ENCODE measurements at regions not wholly inside any gene's neighbourhood (a gene's known extent, or its start where the extent isn't known, plus 50 kb on each side); places are given as distances from the start of the nearest gene placed in this dataset.

- no peaks in the 10 kb centered on the region for H3K36me3 ChIP-seq (ENCODE audit: insufficient read depth, low read length)
- peaks cover 4% of the 10 kb centered on the region for H3K27me3 ChIP-seq (ENCODE audit: control insufficient read depth, insufficient read depth, low read length)
- no peaks in the 10 kb centered on the region for H3K9me3 ChIP-seq (replicated peaks; ENCODE audit: low read length)
- H3K4me1 ChIP-seq (ENCODE audit: control insufficient read depth, insufficient read depth, low read length) = no peaks in the 10 kb centered on the region
- H3K4me3 ChIP-seq (ENCODE audit: low read length) = no peak overlapping the region
- H3K9ac ChIP-seq (ENCODE audit: low read depth, low read length) = no peak overlapping the region
- H3K4me2 ChIP-seq (ENCODE audit: low read length) = no peak overlapping the region
Observed at GRCh38 chr1:193579323-193579722, 392.9 kb upstream of the B3GALT2 start.

GRCh38 chr1:193574913-193575312 lies 388.5 kb upstream of the B3GALT2 start:
- H3K27me3 ChIP-seq (ENCODE audit: control insufficient read depth, insufficient read depth, low read length) = peaks cover 4% of the 10 kb centered on the region
- H3K4me1 ChIP-seq (ENCODE audit: control insufficient read depth, insufficient read depth, low read length) = no peaks in the 10 kb centered on the region
- H3K9me3 ChIP-seq (replicated peaks; ENCODE audit: low read length) = no peaks in the 10 kb centered on the region
- H3K9ac ChIP-seq (ENCODE audit: low read depth, low read length) = no peak overlapping the region
- no peak overlapping the region for H3K4me2 ChIP-seq (ENCODE audit: low read length)
- no peaks in the 10 kb centered on the region for H3K36me3 ChIP-seq (ENCODE audit: insufficient read depth, low read length)
- H3K4me3 ChIP-seq (ENCODE audit: low read length) = no peak overlapping the region

GRCh38 chr1:193569983-193570269 lies 383.5 kb upstream of the B3GALT2 start:
- Histone ChIP-seq H3K27me3 (ENCODE audit: control insufficient read depth, insufficient read depth, low read length) (no peaks in the 10 kb centered on the region), H3K4me2 (ENCODE audit: low read length) (no peak overlapping the region), H3K4me1 (ENCODE audit: control insufficient read depth, insufficient read depth, low read length) (no peaks in the 10 kb centered on the region), H3K36me3 (ENCODE audit: insufficient read depth, low read length) (no peaks in the 10 kb centered on the region), H3K9me3 (replicated peaks; ENCODE audit: low read length) (no peaks in the 10 kb centered on the region), H3K9ac (ENCODE audit: low read depth, low read length) (no peak overlapping the region), H3K4me3 (ENCODE audit: low read length) (no peak overlapping the region)

GRCh38 chr1:193569096-193569982 lies 382.9 kb upstream of the B3GALT2 start:
- Histone ChIP-seq H3K9me3 (replicated peaks; ENCODE audit: low read length) (no peaks in the 10 kb centered on the region), H3K4me3 (ENCODE audit: low read length) (no peak overlapping the region), H3K9ac (ENCODE audit: low read depth, low read length) (no peak overlapping the region), H3K36me3 (ENCODE audit: insufficient read depth, low read length) (no peaks in the 10 kb centered on the region), H3K4me2 (ENCODE audit: low read length) (no peak overlapping the region), H3K27me3 (ENCODE audit: control insufficient read depth, insufficient read depth, low read length) (no peaks in the 10 kb centered on the region), H3K4me1 (ENCODE audit: control insufficient read depth, insufficient read depth, low read length) (no peaks in the 10 kb centered on the region)

- H3K4me1 ChIP-seq (ENCODE audit: control insufficient read depth, insufficient read depth, low read length) = no peaks in the 10 kb centered on the region
- H3K36me3 ChIP-seq (ENCODE audit: insufficient read depth, low read length) = no peaks in the 10 kb centered on the region
- H3K4me2 ChIP-seq (ENCODE audit: low read length) = no peak overlapping the region
- no peaks in the 10 kb centered on the region for H3K9me3 ChIP-seq (replicated peaks; ENCODE audit: low read length)
- H3K9ac ChIP-seq (ENCODE audit: low read depth, low read length) = no peak overlapping the region
- no peak overlapping the region for H3K4me3 ChIP-seq (ENCODE audit: low read length)
- H3K27me3 ChIP-seq (ENCODE audit: control insufficient read depth, insufficient read depth, low read length) = no peaks in the 10 kb centered on the region
Observed at GRCh38 chr1:193568512-193568911, 382.1 kb upstream of the B3GALT2 start.

DNA sequence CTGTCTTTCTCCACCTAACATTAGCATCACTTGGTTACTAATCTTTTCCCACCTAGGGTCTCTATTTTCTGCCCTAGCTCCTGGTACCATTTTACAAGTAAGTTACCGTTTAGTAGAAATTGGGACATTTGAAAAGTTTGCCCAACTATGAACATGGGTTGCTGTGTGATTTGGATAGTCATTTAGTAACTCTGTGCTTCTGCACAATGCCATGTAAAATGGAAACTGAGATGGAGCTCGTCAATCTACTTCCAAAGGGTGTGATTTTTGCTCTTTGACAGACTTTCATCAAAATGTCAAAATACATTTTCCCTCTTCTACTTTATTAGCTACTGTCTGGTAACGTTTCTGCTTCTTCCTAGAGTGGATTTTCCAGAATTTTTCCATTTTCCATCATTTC lies 381.5 kb upstream of the B3GALT2 start:
- Histone ChIP-seq H3K4me2 (ENCODE audit: low read length) (no peak overlapping the region), H3K9me3 (replicated peaks; ENCODE audit: low read length) (no peaks in the 10 kb centered on the region), H3K36me3 (ENCODE audit: insufficient read depth, low read length) (no peaks in the 10 kb centered on the region), H3K4me3 (ENCODE audit: low read length) (no peak overlapping the region), H3K4me1 (ENCODE audit: control insufficient read depth, insufficient read depth, low read length) (no peaks in the 10 kb centered on the region), H3K9ac (ENCODE audit: low read depth, low read length) (no peak overlapping the region), H3K27me3 (ENCODE audit: control insufficient read depth, insufficient read depth, low read length) (no peaks in the 10 kb centered on the region)

- Histone ChIP-seq H3K27me3 (ENCODE audit: control insufficient read depth, insufficient read depth, low read length) (no peaks in the 10 kb centered on the region), H3K9me3 (replicated peaks; ENCODE audit: low read length) (no peaks in the 10 kb centered on the region), H3K4me1 (ENCODE audit: control insufficient read depth, insufficient read depth, low read length) (no peaks in the 10 kb centered on the region), H3K36me3 (ENCODE audit: insufficient read depth, low read length) (no peaks in the 10 kb centered on the region), H3K9ac (ENCODE audit: low read depth, low read length) (no peak overlapping the region), H3K4me3 (ENCODE audit: low read length) (no peak overlapping the region), H3K4me2 (ENCODE audit: low read length) (no peak overlapping the region)
Observed at GRCh38 chr1:193566735-193567134, 380.3 kb upstream of the B3GALT2 start.

DNA sequence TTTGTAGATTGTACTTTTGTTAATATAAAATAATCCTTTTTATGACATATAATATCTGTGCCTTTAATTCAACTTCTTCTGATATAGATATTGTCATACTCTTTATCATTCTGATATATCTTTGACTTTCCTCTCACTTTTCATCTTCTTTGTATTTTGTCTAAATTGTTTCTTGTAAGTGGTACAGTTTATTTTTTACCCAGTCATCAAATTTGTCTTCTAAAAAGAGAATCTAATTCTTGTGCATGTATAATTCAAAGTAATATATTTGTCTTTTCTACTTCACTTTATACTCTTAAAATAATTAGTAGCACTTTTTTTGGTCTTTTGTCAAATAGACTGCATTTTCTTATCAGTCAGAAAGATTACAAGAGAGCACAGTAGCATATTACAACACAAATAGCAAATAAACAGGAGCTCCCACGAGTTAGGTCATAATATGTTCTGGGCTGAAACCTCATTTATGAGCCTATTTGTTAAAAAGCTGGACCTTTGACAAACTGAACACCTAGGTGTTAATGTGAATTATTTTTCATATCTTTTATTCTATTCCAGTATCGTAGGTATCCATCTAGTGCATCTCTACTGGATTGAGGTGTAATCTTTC lies 379.7 kb upstream of the B3GALT2 start:
- Histone ChIP-seq H3K4me1 (ENCODE audit: control insufficient read depth, insufficient read depth, low read length) (no peaks in the 10 kb centered on the region), H3K27me3 (ENCODE audit: control insufficient read depth, insufficient read depth, low read length) (no peaks in the 10 kb centered on the region), H3K9me3 (replicated peaks; ENCODE audit: low read length) (no peaks in the 10 kb centered on the region), H3K4me3 (ENCODE audit: low read length) (no peak overlapping the region), H3K4me2 (ENCODE audit: low read length) (no peak overlapping the region), H3K36me3 (ENCODE audit: insufficient read depth, low read length) (no peaks in the 10 kb centered on the region), H3K9ac (ENCODE audit: low read depth, low read length) (no peak overlapping the region)

- no peak overlapping the region for H3K4me2 ChIP-seq (ENCODE audit: low read length)
- H3K27me3 ChIP-seq (ENCODE audit: control insufficient read depth, insufficient read depth, low read length) = no peaks in the 10 kb centered on the region
- H3K4me1 ChIP-seq (ENCODE audit: control insufficient read depth, insufficient read depth, low read length) = no peaks in the 10 kb centered on the region
- H3K9ac ChIP-seq (ENCODE audit: low read depth, low read length) = no peak overlapping the region
- H3K4me3 ChIP-seq (ENCODE audit: low read length) = no peak overlapping the region
- no peaks in the 10 kb centered on the region for H3K36me3 ChIP-seq (ENCODE audit: insufficient read depth, low read length)
- H3K9me3 ChIP-seq (replicated peaks; ENCODE audit: low read length) = no peaks in the 10 kb centered on the region
Observed at GRCh38 chr1:193562121-193562520, 375.7 kb upstream of the B3GALT2 start.

GRCh38 chr1:193558491-193559028 lies 372.1 kb upstream of the B3GALT2 start:
- H3K27me3 ChIP-seq (ENCODE audit: control insufficient read depth, insufficient read depth, low read length) = no peaks in the 10 kb centered on the region
- no peak overlapping the region for H3K4me3 ChIP-seq (ENCODE audit: low read length)
- H3K36me3 ChIP-seq (ENCODE audit: insufficient read depth, low read length) = no peaks in the 10 kb centered on the region
- H3K9ac ChIP-seq (ENCODE audit: low read depth, low read length) = no peak overlapping the region
- H3K4me2 ChIP-seq (ENCODE audit: low read length) = no peak overlapping the region
- no peaks in the 10 kb centered on the region for H3K9me3 ChIP-seq (replicated peaks; ENCODE audit: low read length)
- no peaks in the 10 kb centered on the region for H3K4me1 ChIP-seq (ENCODE audit: control insufficient read depth, insufficient read depth, low read length)

GRCh38 chr1:193555662-193556441 lies 369.4 kb upstream of the B3GALT2 start:
- Histone ChIP-seq H3K27me3 (ENCODE audit: control insufficient read depth, insufficient read depth, low read length) (no peaks in the 10 kb centered on the region), H3K9ac (ENCODE audit: low read depth, low read length) (no peak overlapping the region), H3K4me2 (ENCODE audit: low read length) (no peak overlapping the region), H3K36me3 (ENCODE audit: insufficient read depth, low read length) (no peaks in the 10 kb centered on the region), H3K9me3 (replicated peaks; ENCODE audit: low read length) (no peaks in the 10 kb centered on the region), H3K4me1 (ENCODE audit: control insufficient read depth, insufficient read depth, low read length) (no peaks in the 10 kb centered on the region), H3K4me3 (ENCODE audit: low read length) (no peak overlapping the region)

Data from skeletal muscle satellite cell (primary cell).